ENCODE measurements at regions not wholly inside any gene's neighbourhood (a gene's known extent, or its start where the extent isn't known, plus 50 kb on each side); places are given as distances from the start of the nearest gene placed in this dataset.

- no peak for DNase-seq
These were observed 223.2 kb downstream of the PRL start for GRCh38 chr6:22073516-22074198.

- no peak for DNase-seq
These were observed 218.5 kb downstream of the PRL start for GRCh38 chr6:22078288-22078687.

GRCh38 chr6:22078802-22079545, 217.9 kb downstream of the PRL start:
- DNase-seq = no peak

GRCh38 chr6:22079783-22080182, 217.1 kb downstream of the PRL start:
- DNase-seq = peak; percentile 71

- no peak for DNase-seq
These were observed 215.1 kb downstream of the PRL start for GRCh38 chr6:22081709-22082108.

- no peak for DNase-seq
These were observed 214.6 kb downstream of the PRL start for GRCh38 chr6:22082218-22082617.

GRCh38 chr6:22083119-22083518, 213.7 kb downstream of the PRL start:
- no peak for DNase-seq

- DNase-seq = no peak
These were observed 208.7 kb downstream of the PRL start for GRCh38 chr6:22087960-22088706.

DNA sequence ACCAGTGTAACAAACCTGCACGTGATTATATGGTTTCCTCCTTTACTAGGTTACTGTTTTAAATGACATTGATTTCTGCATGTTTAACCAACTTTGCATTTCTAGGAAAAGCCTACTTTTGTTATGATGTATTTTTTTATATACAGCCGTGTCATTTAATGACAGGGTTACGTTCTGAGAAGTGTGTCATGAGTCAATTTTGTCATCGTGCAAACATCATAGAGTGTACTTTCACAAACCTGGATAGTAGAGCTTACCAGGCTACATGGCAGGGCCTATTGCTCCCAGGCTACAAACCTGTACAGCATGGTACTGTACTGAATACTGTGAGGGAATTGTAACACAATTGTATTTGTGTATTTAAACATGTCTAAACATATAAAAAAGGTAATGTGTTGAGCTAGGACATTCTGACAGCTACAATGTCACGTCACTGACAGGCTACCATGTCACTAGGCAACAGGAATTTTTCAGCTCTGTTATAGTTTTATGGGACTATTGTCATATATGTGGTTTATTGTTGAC, 205.3 kb downstream of the PRL start:
- no peak for DNase-seq

- DNase-seq = no peak
These were observed 201.0 kb downstream of the PRL start for GRCh38 chr6:22095836-22096235.

DNA sequence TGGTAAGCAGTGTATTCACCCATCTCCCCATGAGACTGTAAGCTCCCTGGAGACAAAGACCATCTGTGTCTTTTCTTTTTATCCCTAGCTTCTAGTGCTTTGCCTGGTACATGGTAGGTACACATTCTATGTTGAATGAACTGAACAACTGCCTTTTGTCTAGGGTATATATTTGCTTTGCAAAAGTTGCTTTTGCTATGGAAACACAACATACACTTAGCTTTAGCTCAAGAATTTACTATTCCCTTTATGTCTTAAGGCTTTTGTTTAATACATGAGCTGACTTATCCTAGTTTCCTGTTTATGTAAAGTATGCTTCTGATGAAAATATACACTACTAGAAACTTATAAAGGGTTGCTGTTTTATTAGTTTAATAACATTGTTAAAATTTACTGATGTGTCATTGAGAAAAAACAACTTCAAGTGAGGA, 198.2 kb downstream of the PRL start:
- no peak for DNase-seq

DNA sequence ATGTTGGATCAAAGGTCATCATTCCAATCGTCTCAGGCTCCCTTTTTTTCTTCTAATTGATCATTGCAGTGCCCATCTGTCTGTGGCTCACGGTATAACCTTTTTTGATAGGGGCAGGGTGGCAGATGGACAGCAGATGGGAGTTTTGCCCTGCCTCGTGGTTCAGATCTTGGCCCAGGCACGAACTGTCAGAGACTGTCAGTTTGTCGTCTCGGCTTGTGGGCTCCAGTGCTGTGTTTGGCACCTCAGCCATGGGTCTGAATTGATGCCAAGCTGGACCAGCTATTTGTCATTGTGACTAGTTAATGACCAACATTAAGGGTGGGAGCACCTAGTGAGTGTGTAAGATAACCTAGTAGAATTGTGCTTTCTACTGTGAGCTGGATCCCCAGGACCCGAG, 197.6 kb downstream of the PRL start:
- no peak for DNase-seq

DNA sequence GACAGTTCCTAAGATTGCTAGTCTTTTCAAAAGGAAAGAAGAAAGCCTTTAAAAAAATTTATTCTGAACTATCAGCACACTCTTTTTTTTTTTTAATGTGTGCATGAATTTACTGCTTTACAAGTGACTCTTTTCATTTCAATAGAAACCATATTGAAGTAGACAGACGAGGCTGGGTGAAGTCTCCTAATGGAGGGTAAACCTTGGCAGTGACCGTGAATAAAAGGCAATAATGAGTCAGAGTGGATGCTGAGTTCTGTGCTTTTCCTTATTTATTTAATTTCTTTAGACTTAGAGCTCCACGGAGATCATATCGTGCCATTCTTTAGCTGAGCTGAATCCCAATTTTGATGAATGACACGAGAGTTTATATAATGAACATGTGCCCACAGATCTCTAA, 196.9 kb downstream of the PRL start:
- DNase-seq = no peak

- peak; percentile 34 for DNase-seq
These were observed 195.7 kb downstream of the PRL start for GRCh38 chr6:22101163-22101562.

GRCh38 chr6:22102671-22103070, 194.2 kb downstream of the PRL start:
- peak; percentile 18 for DNase-seq

DNA sequence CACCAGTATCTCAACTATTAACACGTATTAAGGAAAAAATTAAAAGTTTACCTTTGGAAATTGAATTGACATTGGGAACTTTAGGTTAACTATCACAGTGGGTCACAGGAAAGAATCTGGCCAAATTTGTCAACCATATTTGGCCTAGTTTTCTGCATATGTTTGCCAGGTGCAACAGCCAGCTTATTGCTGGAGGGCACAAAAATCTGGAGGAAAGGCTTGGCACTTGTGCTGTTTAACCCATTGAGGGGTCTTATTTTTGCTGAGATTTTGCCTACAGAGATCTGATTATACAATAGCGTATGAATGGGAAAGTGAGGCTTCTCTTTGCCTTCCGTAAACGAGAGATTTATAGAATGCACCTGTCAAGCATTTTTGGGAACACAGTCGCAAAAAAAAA, 190.4 kb downstream of the PRL start:
- no peak for DNase-seq

DNA sequence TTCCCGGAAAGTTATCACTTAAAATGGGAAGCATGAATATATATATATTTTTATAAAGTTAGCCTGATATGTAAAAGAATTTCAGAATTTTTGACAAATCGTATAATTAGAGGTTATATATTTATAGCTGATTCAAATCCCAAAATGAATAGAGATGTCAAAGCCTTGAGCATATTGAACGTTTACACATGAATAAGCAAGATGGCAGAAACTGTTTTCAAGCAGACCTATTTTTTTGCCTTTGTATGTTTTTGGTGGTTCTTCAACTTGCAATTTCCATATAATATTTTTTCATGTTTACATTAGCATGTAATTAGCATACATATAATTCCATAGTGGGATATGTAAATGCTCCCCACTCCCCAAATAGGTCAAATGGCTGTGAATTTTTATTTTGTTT, 189.9 kb downstream of the PRL start:
- no peak for DNase-seq

- DNase-seq = no peak
These were observed 188.6 kb downstream of the PRL start for GRCh38 chr6:22108199-22108598.

DNA sequence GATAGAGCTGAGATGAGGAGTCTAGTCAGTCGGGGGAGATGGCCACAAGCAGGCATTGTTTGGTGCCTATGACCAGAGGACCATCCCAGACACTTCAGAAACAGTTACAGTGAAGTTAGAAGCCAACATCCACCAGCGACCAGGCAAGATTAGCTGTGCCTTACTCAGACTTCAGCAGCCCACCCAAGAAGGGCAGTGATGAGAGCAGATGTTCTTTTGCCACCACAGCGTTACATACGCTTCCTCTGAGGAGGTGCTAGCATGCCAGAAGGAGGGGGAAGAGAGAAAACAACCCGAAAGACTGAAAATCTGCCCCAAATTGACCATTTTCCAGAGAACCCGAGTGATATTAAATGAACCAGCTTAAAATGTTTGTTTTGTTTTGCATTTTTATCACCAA, 186.8 kb downstream of the PRL start:
- peak; percentile 19 for DNase-seq

- DNase-seq = no peak
These were observed 184.4 kb downstream of the PRL start for GRCh38 chr6:22112461-22112860.

GRCh38 chr6:22113026-22113766, 183.6 kb downstream of the PRL start:
- peak; percentile 92 for DNase-seq

DNA sequence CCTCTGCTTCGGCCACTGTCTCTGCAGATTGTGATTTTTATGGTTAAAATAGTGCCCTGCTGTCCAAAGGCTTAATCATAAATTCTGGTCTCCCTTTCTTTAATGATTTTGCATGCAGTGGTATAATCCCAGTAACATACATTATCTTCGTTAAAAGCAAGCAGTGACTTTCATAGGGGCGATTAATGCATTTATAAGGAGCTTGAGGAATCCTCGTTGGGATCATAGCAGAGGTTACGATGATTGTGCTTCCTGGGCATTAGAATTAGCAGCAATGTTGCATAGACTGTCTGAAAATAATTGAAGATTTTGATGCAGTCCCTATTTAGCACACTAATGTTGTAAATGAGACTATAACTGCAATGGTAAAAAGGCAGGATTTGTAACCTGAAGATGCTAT, 181.3 kb downstream of the PRL start:
- DNase-seq = no peak

DNA sequence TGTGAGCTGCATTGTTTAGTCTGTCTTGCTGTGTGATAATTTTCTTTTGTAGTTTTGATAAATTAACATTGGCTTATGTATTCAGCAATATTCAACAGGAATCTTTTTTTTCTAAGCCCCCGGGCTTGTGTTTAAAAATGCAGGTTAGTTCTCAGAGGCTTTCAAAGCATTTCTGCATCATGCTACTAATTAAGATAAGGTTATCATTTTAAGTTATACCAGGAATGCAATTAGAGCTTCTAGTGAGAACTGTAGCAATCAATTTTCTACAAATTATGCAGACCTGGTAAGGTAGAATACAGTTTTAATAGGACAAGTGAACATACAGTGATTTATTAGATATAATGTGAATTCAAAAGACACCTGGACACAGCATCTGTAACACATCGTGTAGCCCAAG, 179.2 kb downstream of the PRL start:
- no peak for DNase-seq
